ENCODE measurements at regions not wholly inside any gene's neighbourhood (a gene's known extent, or its start where the extent isn't known, plus 50 kb on each side); places are given as distances from the start of the nearest gene placed in this dataset.

GRCh38 chr3:177396733-177397132 lies 199.5 kb upstream of the TBL1XR1 start:
- DNase-seq (ENCODE audit: low spot score in 2 of 2): no peak
- Histone ChIP-seq H3K27me3 (no peaks in the 10 kb centered on the region), H3K36me3 (no peaks in the 10 kb centered on the region), H3K27ac (no peak overlapping the region), H3K9me3 (no peaks in the 10 kb centered on the region), H3K4me1 (no peaks in the 10 kb centered on the region), H3K4me3 (no peak overlapping the region)
- intact Hi-C loops (cut with DNase I; ENCODE audit: low total_unique reads): no loop called here
- TF ChIP-seq POLR2AphosphoS5 (IDR thresholded peaks at IDR 0.05) (no peak), CTCF (IDR thresholded peaks at IDR 0.05) (no peak), POLR2A (IDR thresholded peaks at IDR 0.05) (no peak)

GRCh38 chr3:177401375-177401774 lies 204.1 kb upstream of the TBL1XR1 start:
- Histone ChIP-seq H3K27ac (no peak overlapping the region), H3K4me1 (no peaks in the 10 kb centered on the region), H3K27me3 (no peaks in the 10 kb centered on the region), H3K9me3 (no peaks in the 10 kb centered on the region), H3K36me3 (no peaks in the 10 kb centered on the region), H3K4me3 (no peak overlapping the region)
- TF ChIP-seq POLR2A (IDR thresholded peaks at IDR 0.05) (no peak), POLR2AphosphoS5 (IDR thresholded peaks at IDR 0.05) (no peak), CTCF (IDR thresholded peaks at IDR 0.05) (no peak)
- intact Hi-C loops (cut with DNase I; ENCODE audit: low total_unique reads): no loop called here
- DNase-seq (ENCODE audit: low spot score in 2 of 2): no peak

GRCh38 chr3:177402533-177402932 lies 205.3 kb upstream of the TBL1XR1 start:
- H3K36me3 ChIP-seq: no peaks in the 10 kb centered on the region
- no peaks in the 10 kb centered on the region for H3K4me1 ChIP-seq
- no peak overlapping the region for H3K27ac ChIP-seq
- H3K4me3 ChIP-seq: no peak overlapping the region
- H3K27me3 ChIP-seq: no peaks in the 10 kb centered on the region
- H3K9me3 ChIP-seq: no peaks in the 10 kb centered on the region
- TF ChIP-seq POLR2AphosphoS5 (IDR thresholded peaks at IDR 0.05): no peak
- TF ChIP-seq POLR2A (IDR thresholded peaks at IDR 0.05): no peak
- TF ChIP-seq CTCF (IDR thresholded peaks at IDR 0.05): no peak
- intact Hi-C loops (cut with DNase I; ENCODE audit: low total_unique reads): no loop called here
- no peak for DNase-seq (ENCODE audit: low spot score in 2 of 2)

DNA sequence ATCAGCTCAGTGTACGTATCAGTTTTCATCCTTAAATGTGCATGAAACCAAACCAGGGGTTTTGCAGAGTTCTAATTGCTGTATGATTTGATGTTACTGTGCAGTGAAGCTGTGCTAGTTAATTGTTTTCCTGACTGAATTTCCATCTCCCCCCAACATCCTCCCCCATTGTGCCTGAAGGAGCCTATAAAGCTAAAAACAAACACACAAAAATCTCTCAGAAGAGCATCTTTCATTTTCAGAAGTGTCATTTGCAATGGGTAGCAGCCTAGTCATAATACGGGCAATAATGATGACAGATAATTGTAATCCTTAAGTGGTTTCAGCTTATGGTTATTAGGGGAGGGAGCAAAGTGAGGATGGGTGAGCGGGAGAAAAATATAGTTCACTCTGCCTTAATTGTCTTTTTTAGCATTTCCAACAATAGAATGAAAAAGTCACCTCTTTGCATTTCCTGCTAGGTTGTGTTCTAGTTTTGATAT lies 207.9 kb upstream of the TBL1XR1 start:
- no peaks in the 10 kb centered on the region for H3K9me3 ChIP-seq
- no peaks in the 10 kb centered on the region for H3K36me3 ChIP-seq
- intact Hi-C loops (cut with DNase I; ENCODE audit: low total_unique reads): no loop called here
- no peaks in the 10 kb centered on the region for H3K4me1 ChIP-seq
- DNase-seq (ENCODE audit: low spot score in 2 of 2): no peak
- no peaks in the 10 kb centered on the region for H3K27me3 ChIP-seq
- no peak for TF ChIP-seq POLR2A (IDR thresholded peaks at IDR 0.05)
- no peak for TF ChIP-seq CTCF (IDR thresholded peaks at IDR 0.05)
- TF ChIP-seq POLR2AphosphoS5 (IDR thresholded peaks at IDR 0.05): no peak
- no peak overlapping the region for H3K4me3 ChIP-seq
- H3K27ac ChIP-seq: no peak overlapping the region

- H3K9me3 ChIP-seq: no peaks in the 10 kb centered on the region
- intact Hi-C loops (cut with DNase I; ENCODE audit: low total_unique reads): no loop called here
- TF ChIP-seq POLR2AphosphoS5 (IDR thresholded peaks at IDR 0.05): no peak
- TF ChIP-seq CTCF (IDR thresholded peaks at IDR 0.05): no peak
- no peaks in the 10 kb centered on the region for H3K4me1 ChIP-seq
- no peak overlapping the region for H3K4me3 ChIP-seq
- H3K27me3 ChIP-seq: no peaks in the 10 kb centered on the region
- DNase-seq (ENCODE audit: low spot score in 2 of 2): no peak
- H3K36me3 ChIP-seq: no peaks in the 10 kb centered on the region
- no peak overlapping the region for H3K27ac ChIP-seq
These were observed 213.4 kb upstream of the TBL1XR1 start for GRCh38 chr3:177410730-177411129.

All from breast epithelium (tissue), 4 donors.